Adrenal gland (tissue), 5 donors: ENCODE measurements at regions not wholly inside any gene's neighbourhood (a gene's known extent, or its start where the extent isn't known, plus 50 kb on each side); places are given as distances from the start of the nearest gene placed in this dataset.

ENCODE experiments used
- POLR2A ChIP-seq, 2 donors: fragments of 450-650 bp; IDR thresholded peaks; one replicate each; pipeline ENCODE4 v1.6.1; 2017; ENCODE audit warnings: antibody characterized with exemption in 2 of 2, mild to moderate bottlenecking in 2 of 2, moderate library complexity in 1 of 2
- TF ChIP-seq, protein P1 (sequence below), 6 experiments: fragments of 450-650 bp in 4 of 6; fragments of 200-600 bp in 2 of 6; sonication (generic) in 1 of 6; IDR thresholded peaks; 1 replicate in 5 of 6; 2 replicates in 1 of 6; pipeline versions ENCODE4 v1.5.1 to v1.8.0; 2016 to 2021; ENCODE audit warnings: antibody characterized with exemption in 6 of 6, mild to moderate bottlenecking in 2 of 6, moderate library complexity in 1 of 6
- donor health status: DM: no; HTN: no; CAD: no.

DNA sequence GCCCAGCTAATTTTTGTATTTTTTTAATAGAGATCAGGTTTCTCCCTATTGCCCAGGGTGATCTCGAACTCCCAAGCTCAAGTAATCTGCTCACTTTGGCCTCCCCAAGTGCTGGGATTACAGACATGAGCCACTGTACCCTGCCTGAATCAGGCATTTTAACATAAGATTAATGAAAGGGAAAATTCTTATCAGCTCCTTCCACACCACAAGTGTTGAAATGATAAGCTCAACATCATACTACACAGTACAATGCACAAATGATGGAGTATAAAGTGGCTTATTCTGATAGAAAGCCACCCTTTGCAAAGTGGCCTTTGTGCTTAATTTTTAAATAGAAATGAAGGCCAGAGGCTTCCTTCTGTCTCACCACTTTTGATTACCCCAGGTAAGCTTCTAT is 71.3 kb upstream of the MCHR2 start:
- TF ChIP-seq, protein P1, sequence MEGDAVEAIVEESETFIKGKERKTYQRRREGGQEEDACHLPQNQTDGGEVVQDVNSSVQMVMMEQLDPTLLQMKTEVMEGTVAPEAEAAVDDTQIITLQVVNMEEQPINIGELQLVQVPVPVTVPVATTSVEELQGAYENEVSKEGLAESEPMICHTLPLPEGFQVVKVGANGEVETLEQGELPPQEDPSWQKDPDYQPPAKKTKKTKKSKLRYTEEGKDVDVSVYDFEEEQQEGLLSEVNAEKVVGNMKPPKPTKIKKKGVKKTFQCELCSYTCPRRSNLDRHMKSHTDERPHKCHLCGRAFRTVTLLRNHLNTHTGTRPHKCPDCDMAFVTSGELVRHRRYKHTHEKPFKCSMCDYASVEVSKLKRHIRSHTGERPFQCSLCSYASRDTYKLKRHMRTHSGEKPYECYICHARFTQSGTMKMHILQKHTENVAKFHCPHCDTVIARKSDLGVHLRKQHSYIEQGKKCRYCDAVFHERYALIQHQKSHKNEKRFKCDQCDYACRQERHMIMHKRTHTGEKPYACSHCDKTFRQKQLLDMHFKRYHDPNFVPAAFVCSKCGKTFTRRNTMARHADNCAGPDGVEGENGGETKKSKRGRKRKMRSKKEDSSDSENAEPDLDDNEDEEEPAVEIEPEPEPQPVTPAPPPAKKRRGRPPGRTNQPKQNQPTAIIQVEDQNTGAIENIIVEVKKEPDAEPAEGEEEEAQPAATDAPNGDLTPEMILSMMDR (IDR thresholded peaks at IDR 0.05) = no peak
- no peak for TF ChIP-seq POLR2A (IDR thresholded peaks at IDR 0.05)
